HG02885 (cell line): ENCODE measurements at regions not wholly inside any gene's neighbourhood (a gene's known extent, or its start where the extent isn't known, plus 50 kb on each side); places are given as distances from the start of the nearest gene placed in this dataset.

ENCODE experiments used
- ATAC-seq: cut with Tn5 transposase; IDR thresholded peaks from one replicate; pipeline ENCODE4 v1.9.1; 2021; ENCODE audit warnings: mild to moderate bottlenecking; ENCODE audit not compliant: unreplicated experiment, poor library complexity

DNA sequence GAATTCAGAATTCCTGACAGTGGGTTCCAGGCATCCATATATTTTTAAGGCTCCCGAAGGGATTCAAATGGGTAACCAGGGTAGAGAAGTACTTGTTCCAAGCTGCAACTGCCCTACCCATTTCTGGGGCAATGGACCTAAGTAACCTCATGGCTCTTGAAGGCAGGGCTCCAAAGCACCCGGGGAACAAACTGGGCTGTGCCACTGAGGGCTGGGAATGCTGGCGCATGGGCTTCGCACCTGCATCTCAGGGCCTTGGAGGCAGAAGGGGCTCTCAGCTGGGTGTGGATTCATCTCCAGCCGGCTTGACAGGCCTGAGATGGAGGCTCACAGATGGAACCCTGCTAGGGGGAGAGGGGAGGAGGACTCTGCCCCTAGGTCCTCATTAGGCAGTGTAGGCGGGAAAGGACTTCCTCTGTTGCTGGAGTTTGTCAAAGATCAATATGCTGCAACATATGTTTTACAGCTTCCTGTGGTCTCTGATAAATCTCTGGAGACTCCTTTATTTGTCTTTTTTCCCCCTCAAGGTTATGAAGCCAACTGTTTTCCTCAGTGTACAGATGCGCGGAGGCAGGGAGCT is 232.3 kb upstream of the NLRP1 start:
- ATAC-seq: no peak

DNA sequence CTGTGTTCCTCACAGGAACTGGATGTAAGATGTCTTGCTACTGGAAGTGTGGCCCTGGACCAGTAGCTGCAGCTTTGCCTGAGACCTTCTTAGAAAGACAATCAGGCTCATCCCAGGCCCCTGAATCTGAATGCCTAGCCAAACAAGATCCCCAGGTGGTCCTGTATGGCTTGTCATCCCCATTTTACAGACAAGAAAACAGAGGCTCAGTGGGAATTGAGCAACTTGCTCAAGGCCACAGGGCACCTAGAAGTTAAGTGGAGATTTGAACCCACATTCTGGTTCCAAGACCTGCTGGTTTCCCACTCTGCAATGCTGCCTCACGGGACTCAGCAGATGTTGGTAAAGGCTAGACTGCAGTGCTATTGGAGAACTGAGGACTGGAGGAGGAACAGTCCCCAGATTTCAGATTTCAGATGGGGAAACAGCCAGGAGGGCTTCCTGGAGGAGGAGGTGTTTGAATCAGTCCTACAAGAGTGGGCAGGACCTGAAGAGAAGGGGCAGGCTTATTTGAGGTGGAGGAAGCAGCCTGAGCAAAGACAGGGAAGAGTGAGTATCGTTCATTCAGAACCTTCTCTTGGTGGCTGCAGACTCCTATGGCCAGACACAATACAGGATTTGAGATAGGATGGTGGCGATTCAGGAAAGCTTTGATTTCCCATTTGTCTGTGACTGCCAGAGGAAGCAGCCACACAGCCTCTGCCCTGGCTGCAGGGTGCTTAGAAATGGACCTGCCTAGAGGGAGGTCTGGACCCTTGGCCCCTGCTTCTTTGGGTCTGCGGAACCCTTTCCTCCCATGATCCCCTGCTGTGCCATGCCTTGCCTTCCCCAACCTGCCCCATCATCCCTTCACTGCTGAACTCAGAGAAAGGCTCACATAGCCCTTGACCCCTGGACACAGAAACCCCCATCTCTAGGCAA is 233.4 kb upstream of the NLRP1 start:
- no peak for ATAC-seq

- no peak for ATAC-seq
Measured at GRCh38 chr17:5819396-5819795, 235.1 kb upstream of the NLRP1 start.

- no peak for ATAC-seq
Measured at GRCh38 chr17:5819921-5820685, 235.8 kb upstream of the NLRP1 start.

DNA sequence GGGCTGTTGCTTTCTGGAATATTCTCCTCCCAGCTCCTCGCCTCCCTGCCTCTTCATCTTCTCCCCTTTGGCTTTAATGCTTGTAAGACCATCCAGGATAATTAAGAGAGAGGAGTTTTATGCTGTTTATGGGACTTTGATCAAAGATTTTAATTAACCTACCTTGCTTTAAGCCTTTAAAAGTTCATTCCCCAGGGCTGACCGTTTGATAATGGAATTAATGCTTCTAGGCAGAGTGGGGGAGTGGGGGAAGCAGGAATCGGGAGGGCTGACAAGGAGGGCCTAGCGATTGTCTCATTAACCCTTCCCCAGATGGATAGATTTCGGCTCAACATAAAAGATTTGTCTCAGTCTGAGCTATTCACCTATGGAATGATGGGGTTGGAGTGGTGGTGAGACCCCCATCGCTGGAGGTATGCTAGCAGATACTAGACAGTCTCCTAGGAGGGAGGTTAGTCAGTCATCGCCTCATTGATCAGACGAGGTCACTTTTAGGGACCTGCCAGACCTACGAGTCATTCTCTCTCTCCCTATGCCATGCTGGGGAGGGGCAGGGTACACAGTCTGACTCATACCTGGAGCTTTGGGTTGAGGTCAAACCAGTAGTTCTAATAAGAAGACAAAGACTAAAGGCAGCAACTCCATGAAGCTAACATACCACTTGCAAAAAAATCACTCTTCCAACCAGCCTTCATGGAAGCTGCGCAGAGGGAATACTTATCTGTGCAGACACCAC is 236.6 kb upstream of the NLRP1 start:
- no peak for ATAC-seq

GRCh38 chr17:5821803-5822202 is 237.5 kb upstream of the NLRP1 start:
- no peak for ATAC-seq

DNA sequence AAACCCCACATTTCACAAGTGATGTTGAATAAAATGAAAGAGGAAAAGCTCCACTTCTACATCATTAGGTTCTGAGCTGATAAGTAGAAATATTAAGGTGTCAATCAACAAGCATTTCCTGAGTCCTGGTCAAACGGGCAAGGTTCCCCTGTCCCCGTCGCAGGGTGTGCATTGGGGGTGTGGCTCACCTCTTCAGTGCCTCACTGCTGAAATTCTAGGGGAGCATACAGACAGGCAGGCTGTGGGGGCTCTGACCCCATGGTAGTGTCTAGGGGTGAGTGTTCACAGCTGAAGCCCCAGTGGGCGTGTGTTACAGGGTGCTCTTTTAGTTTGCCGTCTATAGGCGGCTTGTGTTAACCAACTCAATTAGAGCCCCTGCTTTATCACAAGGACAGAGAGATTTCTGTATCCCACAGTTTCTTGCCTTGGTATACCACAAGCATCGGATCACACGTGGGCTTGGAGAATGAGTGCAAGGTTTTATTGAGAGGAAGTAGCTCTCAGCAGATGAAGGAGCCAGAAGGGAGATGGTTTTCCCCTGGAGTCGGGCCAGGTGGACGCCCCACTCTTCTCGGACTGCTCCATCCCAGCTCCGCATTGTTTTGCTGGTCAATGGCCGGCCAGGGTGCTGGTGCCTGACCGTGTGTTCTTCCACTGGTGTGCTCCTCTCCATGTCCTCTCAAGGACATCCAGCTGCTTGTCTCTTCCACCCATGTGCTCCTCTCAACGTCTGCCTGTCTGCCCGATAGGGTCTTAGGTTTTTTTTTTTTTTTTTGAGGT is 238.2 kb upstream of the NLRP1 start:
- ATAC-seq: no peak

- ATAC-seq: no peak
Measured at GRCh38 chr17:5823219-5823618, 238.9 kb upstream of the NLRP1 start.

DNA sequence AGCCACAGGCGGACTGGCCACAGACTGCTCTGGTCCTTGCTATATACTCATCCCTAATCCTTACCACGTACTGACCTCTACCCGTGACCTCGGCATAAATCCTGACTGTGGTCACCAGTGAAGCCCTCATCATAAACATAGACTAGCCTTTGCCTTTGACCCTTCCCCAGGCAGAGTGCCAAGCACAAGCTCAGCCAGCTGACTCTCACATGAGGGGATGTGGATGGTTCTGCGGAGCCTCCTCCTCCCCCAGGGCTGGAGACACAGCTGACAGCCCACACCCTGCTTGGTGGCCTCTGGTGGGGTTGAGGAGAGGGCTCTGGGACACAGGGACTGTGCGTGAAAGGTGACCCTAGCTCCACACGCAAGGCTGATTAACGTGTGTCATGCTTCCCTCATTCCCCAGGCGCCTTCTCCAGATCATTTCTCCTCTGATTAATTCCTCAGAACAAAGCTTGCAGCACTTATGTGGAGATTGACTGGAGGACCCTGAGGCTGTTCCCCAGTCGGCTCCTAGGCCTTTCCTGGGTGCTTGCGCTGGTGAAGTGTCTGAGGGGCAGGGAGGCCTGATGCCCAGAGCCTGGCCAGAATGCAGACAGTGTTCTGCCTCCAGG is 241.5 kb upstream of the NLRP1 start:
- no peak for ATAC-seq

DNA sequence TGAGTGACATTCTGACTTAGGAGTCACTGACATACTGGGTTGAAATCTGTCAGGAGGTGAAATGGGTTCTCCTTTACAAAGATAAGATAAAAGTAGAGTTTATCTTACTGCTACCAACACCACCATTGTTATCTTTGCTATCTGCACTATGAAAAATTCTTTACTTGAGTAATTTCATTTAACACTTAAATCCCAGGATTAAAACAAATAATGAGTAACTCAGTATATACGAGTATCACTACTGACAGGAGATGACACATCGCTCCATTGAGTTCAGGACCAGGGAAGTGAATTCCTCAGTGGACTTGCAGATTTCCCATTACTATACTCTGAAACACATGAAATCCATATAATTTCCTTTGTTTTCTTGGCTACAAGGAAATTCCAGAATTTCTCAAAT is 242.1 kb upstream of the NLRP1 start:
- ATAC-seq: no peak

- ATAC-seq: no peak
Measured at GRCh38 chr17:5830921-5831320, 239.3 kb upstream of the WSCD1 start.

DNA sequence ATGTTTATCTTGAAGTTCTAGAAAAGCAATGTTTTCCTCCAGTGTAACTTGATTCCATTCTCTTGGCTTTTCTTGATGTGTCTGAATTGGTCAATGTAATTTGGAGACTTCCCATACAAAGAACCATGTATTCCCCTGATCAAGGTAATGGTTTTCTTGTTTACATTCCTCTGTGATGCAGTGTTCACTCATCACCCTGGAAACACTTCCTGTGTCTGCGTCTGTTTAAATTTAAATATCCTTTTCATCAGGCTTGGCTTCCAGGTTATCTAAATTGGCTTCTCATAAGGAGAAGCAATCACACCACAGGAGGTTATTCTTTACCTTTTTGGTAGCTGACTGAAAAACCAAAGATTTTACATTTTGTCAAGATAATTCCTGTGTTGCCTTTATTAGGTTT is 237.3 kb upstream of the WSCD1 start:
- ATAC-seq: no peak

GRCh38 chr17:5837055-5837491 is 233.1 kb upstream of the WSCD1 start:
- ATAC-seq: no peak

GRCh38 chr17:5838661-5839300 is 231.4 kb upstream of the WSCD1 start:
- no peak for ATAC-seq

- ATAC-seq: no peak
Measured at GRCh38 chr17:5840811-5841446, 229.2 kb upstream of the WSCD1 start.

DNA sequence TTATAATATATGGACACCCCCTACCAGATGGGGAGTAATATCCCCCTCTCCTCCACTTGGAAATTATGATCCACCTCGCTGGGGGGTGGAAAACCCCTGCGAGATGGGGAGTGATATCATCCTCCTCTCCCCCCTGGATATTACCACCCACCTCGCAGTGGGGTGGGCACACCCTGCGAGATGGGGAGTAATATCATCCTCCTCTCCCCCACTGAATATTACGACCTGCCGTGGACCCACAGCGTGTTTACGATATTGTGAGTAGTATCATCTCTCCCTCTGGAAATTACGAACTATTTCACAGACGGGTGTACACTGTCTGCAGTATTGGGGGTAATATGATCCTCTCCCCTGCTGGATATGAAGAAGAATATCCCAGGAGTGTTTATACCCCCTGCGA is 228.3 kb upstream of the WSCD1 start:
- no peak for ATAC-seq

DNA sequence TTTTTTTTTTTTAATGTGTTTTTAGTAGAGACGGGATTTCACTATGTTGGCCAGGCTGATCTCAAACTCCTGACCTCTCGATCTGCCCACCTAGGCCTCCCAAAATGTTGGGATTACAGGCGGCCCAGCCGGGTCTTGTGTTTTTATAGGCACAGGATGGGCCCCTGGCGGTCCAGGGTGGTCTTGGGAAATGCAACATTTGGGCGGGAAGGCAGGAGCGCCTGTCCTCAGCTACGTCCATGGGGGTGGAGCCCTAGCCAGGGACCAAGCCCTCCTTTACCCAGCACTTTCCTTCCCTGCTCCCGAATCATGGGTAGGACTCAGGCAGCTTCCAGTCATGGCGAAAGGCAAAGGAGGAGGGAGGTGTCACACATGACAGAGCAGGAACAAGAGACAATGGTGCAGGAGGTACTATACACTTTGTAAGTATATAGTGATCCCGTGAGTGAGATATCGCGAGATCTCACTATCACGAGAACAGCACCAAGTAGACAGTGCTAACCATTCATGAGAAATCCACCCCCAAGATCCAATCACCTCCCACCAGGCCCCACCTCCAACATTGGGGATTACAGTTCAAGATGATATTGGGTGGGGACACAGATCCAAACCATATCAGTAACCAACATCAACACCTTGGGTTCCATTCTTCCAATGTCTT is 226.7 kb upstream of the WSCD1 start:
- no peak for ATAC-seq

DNA sequence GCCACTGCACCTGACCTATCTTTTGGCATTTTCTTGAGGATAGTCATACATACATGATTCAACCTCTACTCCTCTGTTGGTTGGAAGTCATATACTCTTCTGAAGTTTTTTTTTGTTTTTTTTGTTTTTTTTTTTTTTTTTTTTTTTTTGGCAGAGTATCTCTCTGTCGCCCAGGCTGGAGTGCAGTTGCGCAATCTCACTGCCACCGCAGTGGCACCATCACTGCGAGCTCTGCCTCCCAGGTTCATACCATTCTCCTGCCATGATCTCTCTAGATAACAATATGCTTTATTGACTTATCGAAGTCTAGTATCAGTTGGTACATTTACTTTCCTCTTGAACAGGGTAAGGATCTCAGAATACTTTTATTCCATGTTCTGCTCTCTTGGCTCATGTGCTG is 224.2 kb upstream of the WSCD1 start:
- no peak for ATAC-seq
